ENCODE measurements at regions not wholly inside any gene's neighbourhood (a gene's known extent, or its start where the extent isn't known, plus 50 kb on each side); places are given as distances from the start of the nearest gene placed in this dataset.

DNA sequence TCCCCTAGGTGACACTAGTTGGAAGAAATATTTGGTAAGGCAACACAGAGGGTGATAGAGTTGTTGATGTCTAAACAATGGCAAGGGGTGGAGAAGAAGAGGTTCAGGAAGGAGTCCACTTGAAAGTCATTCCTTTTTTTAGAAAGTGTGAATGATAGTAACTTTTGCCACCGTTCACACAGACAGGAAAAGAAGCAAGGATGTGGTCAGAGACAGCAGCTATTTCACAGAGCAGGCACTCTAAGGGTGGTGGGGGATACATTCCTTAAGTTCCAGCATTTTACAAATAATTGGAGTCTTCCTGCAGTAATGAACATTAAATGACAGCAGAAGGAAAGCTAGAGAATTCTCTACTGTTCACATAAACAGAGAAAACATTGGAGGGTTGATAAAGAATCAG lies 75.4 kb upstream of the ZNF385D start:
- no peak for ATAC-seq (ENCODE audit: insufficient number of reproducible peaks, low FRiP score, low read depth)
- Histone ChIP-seq H3K4me1 (ENCODE audit: control insufficient read depth in 1 of 2, low read depth in 2 of 2) (peaks cover 0 to 20% of the 10 kb centered on the region in 2 donors), H3K36me3 (no peaks in the 10 kb centered on the region), H3K27ac (no peak overlapping the region), H3K9me3 (no peaks in the 10 kb centered on the region), H3K27me3 (replicated peaks; ENCODE audit: insufficient read depth) (no peaks in the 10 kb centered on the region), H3K4me3 (no peak overlapping the region)
- no peak for DNase-seq (ENCODE audit: low spot score)
- TF ChIP-seq CTCF (IDR thresholded peaks at IDR 0.05): no peak

DNA sequence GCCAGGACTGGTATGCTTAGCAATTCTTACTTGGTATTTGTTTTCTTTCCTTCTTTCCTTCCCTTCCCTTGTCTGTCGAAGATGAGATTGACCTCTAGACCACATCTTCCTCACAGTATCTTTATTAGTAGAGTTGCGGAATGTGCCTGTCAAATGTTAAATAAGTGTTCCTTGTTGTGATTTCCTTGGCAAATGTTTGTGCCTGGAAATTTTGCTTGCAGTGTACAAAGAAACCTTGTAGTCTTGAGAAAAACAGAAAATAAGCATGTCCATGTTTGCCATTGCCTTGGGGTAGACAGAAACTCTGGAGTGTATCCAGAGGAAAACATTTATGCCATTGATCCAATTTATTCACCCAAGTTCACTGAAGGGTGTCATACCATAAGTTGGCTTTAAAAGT lies 79.5 kb upstream of the ZNF385D start:
- TF ChIP-seq CTCF (IDR thresholded peaks at IDR 0.05): no peak
- H3K4me3 ChIP-seq: peak overlapping the region; percentile 32
- DNase-seq (ENCODE audit: low spot score): no peak
- no peaks in the 10 kb centered on the region for H3K27me3 ChIP-seq (replicated peaks; ENCODE audit: insufficient read depth)
- no peak for ATAC-seq (ENCODE audit: insufficient number of reproducible peaks, low FRiP score, low read depth)
- no peaks in the 10 kb centered on the region for H3K9me3 ChIP-seq
- no peaks in the 10 kb centered on the region for H3K36me3 ChIP-seq
- peak overlapping the region; percentile 54 to 55 for H3K27ac ChIP-seq
- H3K4me1 ChIP-seq (ENCODE audit: control insufficient read depth in 1 of 2, low read depth in 2 of 2): peaks cover 0 to 21% of the 10 kb centered on the region in 2 donors

DNA sequence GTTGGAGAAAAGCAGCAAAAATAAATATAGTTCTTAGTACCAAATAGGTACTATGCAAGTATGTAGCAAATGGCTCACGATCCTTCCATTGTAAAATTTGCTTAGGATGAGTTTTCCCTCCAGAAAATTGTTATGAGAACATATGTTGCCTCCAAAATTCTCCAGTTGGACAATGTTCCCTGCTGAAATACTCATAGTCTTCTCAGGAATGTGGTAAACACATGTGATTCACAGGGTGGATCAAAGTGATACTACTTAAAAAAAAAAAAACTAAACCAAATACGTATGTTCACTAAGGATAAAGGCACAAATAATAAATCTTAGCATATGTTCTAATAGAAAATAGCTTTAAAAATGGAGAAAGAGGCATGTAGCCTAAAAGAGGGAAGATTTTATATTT lies 84.3 kb upstream of the ZNF385D start:
- Histone ChIP-seq H3K36me3 (no peaks in the 10 kb centered on the region), H3K27ac (no peak overlapping the region), H3K27me3 (replicated peaks; ENCODE audit: insufficient read depth) (no peaks in the 10 kb centered on the region), H3K4me3 (no peak overlapping the region), H3K4me1 (ENCODE audit: control insufficient read depth in 1 of 2, low read depth in 2 of 2) (peaks cover 0 to 18% of the 10 kb centered on the region in 2 donors), H3K9me3 (no peaks in the 10 kb centered on the region)
- no peak for TF ChIP-seq CTCF (IDR thresholded peaks at IDR 0.05)
- ATAC-seq (ENCODE audit: insufficient number of reproducible peaks, low FRiP score, low read depth) (no peak), DNase-seq (ENCODE audit: low spot score) (no peak)

GRCh38 chr3:21836227-21836626 lies 85.2 kb upstream of the ZNF385D start:
- ATAC-seq (ENCODE audit: insufficient number of reproducible peaks, low FRiP score, low read depth): no peak
- Histone ChIP-seq H3K27me3 (replicated peaks; ENCODE audit: insufficient read depth) (no peaks in the 10 kb centered on the region), H3K4me3 (no peak overlapping the region), H3K36me3 (no peaks in the 10 kb centered on the region), H3K9me3 (no peaks in the 10 kb centered on the region), H3K4me1 (ENCODE audit: control insufficient read depth in 1 of 2, low read depth in 2 of 2) (peaks cover 0 to 10% of the 10 kb centered on the region in 2 donors), H3K27ac (no peak overlapping the region)
- TF ChIP-seq CTCF (IDR thresholded peaks at IDR 0.05): no peak
- DNase-seq (ENCODE audit: low spot score): no peak

GRCh38 chr3:21839176-21839575 lies 88.2 kb upstream of the ZNF385D start:
- peaks cover 0 to 7% of the 10 kb centered on the region in 2 donors for H3K4me1 ChIP-seq (ENCODE audit: control insufficient read depth in 1 of 2, low read depth in 2 of 2)
- no peaks in the 10 kb centered on the region for H3K9me3 ChIP-seq
- H3K4me3 ChIP-seq: no peak overlapping the region
- ATAC-seq (ENCODE audit: insufficient number of reproducible peaks, low FRiP score, low read depth) (no peak), DNase-seq (ENCODE audit: low spot score) (no peak)
- no peaks in the 10 kb centered on the region for H3K36me3 ChIP-seq
- no peak for TF ChIP-seq CTCF (IDR thresholded peaks at IDR 0.05)
- H3K27ac ChIP-seq: peak overlapping the region; percentile 32 to 33
- H3K27me3 ChIP-seq (replicated peaks; ENCODE audit: insufficient read depth): no peaks in the 10 kb centered on the region

Data from thoracic aorta (tissue), 2 donors.